H1 (cell line): ENCODE measurements at regions not wholly inside any gene's neighbourhood (a gene's known extent, or its start where the extent isn't known, plus 50 kb on each side); places are given as distances from the start of the nearest gene placed in this dataset.

Source experiments
- EZH2 ChIP-seq: fragments of 200-600 bp; sonication (generic); IDR thresholded peaks from 2 replicates; pipeline ENCODE4 v1.7.1; 2012; ENCODE audit warnings: low read depth, mild to moderate bottlenecking, moderate library complexity, low read length, inconsistent platforms; ENCODE audit not compliant: severe bottlenecking
- HDAC2 ChIP-seq, 2 experiments: fragments of 300-600 bp in 1 of 2; sonication (generic) in 1 of 2; IDR thresholded peaks; 2 replicates each; pipeline ENCODE4 v1.6.1; 2011 to 2012; ENCODE audit warnings: low read depth in 2 of 2, low read length in 2 of 2, mild to moderate bottlenecking in 2 of 2, moderate library complexity in 2 of 2, borderline replicate concordance in 1 of 2, inconsistent platforms in 1 of 2
- HDAC6 ChIP-seq: IDR thresholded peaks from one replicate; pipeline ENCODE4 v1.7.1; 2012; ENCODE audit warnings: low read depth, mild to moderate bottlenecking, inconsistent platforms, low read length, moderate library complexity
- KDM1A ChIP-seq: fragments of 200-600, 300-600 bp; sonication (generic); IDR thresholded peaks from 2 replicates; pipeline ENCODE4 v1.7.1; 2016; ENCODE audit warnings: mild to moderate bottlenecking, low read length, borderline replicate concordance
- YY1 ChIP-seq: IDR thresholded peaks from 2 replicates; pipeline ENCODE4 v1.6.1; 2011; ENCODE audit warnings: low read depth, mild to moderate bottlenecking, low read length

GRCh38 chr17:15882777-15883176 lies 62.2 kb upstream of the ADORA2B start:
- TF ChIP-seq YY1 (no peak), KDM1A (no peak), HDAC2 (IDR thresholded peaks at IDR 0.05; ENCODE audit: borderline replicate concordance in 1 of 2, low read depth in 2 of 2, low read length in 2 of 2) (no peak), EZH2 (no peak), HDAC6 (no peak)
